Hindlimb muscle (tissue), 1 donor: ENCODE measurements at regions not wholly inside any gene's neighbourhood (a gene's known extent, or its start where the extent isn't known, plus 50 kb on each side); places are given as distances from the start of the nearest gene placed in this dataset.

Experiments used
- DNase-seq: peaks from one replicate; pipeline ENCODE4 v3.0.0-alpha.2; 2013

DNA sequence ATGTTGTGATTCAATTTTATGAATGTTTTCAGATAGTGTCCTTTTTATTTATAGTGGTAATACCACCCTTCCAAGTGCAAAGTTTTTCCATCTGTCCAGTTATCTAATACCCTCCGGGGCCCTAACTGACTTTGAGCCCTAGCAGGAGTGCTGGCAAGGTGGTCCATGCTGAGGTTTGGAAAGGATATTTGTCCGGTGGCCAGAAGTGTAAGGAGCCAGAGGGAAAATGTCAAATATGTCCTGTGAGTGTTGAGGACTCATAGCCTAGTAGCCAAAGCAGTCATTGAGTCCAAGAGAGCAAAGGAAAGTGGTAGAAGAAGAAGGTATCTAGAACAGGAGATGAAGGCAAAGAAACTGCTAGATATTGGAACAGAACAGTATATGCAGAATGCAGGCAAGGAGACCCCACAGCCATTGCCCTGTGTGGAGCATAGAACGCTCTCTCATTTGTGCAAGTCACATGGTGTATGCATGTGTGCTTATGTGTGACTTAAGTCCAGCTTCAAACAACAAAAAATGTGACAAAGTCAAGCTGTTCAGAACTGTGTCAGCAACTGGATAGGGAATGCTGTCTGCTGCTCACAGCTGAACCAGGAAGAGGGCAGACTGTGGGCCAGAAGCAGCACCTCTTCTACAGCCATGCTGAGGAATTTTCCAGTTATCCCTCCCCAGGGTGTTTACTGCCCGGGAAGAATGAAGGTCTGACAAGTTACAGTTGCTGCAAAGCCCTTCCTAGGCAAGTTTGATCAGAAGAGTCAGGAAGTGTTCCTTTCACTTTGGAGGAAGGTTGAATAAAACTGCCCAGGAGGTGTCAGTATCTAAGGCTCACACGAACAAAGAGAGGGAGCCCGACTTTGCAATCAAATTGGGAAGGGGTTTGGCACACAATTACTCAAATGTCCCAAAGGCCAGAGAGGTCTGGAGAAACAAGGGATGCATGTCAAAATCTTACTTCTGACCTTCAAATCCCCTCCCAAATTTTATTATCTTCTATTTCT lies 463.3 kb upstream of the DMAC1 start:
- DNase-seq, result no peak

GRCh38 chr9:8261737-8262136 lies 462.2 kb upstream of the DMAC1 start:
- DNase-seq, result no peak

GRCh38 chr9:8259028-8259427 lies 459.4 kb upstream of the DMAC1 start:
- DNase-seq, result no peak

DNA sequence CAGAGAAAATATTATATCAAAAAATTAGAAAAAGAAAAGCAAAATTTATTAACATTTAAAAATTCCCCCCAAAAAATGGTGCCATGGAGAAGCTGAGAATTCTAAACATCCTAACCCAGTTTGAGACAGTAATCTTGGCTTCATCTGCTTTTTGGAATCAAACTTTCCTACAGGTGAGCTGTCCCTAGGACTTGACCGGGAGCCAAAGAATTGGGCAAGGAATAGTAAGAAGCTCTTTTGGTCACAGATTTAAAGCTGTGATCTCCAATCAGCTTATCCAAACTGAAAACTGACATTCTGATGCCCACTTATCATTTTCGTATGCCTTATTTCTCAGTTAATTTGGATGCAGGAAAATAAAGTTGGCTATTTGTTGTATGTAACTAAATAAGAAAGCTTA lies 457.3 kb upstream of the DMAC1 start:
- no peak for DNase-seq

DNA sequence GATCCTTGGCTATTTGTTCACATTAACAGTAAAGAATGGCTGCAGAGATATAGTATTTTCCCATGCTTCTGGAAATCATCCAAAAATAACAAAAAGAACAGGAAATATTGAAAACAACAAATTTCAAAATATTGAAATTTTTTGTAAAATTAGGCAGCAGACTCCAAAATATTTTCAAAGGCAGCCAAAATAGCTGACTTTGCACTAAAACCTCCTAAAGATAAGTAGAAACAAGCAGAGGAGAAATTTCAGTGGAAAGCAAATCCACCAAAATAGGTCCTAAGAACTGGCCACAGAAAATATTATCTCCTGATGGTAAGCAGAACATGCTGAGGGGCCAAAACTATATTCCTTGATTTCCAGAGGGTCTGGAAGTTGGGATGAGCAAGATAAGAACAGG lies 456.3 kb upstream of the DMAC1 start:
- DNase-seq, result no peak

DNA sequence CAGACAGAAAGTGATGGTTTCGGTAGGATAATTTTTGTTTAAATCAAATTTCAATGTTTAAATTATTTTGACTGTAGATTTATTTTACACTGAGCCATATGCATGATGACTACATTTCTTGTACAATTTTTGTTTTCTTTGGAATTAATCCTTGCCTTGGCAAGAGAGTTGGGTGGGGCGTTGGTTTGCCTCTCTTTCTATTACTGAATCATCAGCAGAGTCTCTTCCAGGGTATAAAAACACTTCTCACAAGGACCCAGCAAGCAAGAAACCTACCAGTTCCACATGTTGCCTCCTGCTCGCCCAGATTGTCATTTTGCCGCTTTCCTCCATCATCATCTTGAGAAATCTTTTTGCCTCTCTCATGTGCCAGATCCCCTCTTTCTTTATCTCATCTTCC lies 455.0 kb upstream of the DMAC1 start:
- DNase-seq, result no peak

GRCh38 chr9:8252445-8252844 lies 452.9 kb upstream of the DMAC1 start:
- no peak for DNase-seq

DNA sequence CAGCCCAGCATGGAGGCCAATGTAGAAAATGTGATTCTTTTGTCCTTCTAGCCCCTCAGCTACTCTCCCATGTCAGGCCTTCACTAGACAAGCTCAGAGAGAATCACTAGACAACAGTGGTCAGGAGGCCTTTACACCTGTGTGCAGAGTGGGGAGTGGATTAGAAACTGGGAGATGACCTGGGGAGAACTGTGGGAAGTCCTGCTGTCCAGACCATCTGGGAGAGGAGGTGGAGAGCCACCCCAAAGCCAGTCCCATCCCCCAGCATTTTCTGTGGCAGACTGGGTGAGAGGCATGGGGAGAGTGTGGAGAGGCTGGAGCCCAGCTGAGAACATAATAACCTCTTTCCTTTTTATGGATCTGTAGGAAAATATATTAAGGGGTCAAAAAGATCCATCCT lies 452.0 kb upstream of the DMAC1 start:
- no peak for DNase-seq

DNA sequence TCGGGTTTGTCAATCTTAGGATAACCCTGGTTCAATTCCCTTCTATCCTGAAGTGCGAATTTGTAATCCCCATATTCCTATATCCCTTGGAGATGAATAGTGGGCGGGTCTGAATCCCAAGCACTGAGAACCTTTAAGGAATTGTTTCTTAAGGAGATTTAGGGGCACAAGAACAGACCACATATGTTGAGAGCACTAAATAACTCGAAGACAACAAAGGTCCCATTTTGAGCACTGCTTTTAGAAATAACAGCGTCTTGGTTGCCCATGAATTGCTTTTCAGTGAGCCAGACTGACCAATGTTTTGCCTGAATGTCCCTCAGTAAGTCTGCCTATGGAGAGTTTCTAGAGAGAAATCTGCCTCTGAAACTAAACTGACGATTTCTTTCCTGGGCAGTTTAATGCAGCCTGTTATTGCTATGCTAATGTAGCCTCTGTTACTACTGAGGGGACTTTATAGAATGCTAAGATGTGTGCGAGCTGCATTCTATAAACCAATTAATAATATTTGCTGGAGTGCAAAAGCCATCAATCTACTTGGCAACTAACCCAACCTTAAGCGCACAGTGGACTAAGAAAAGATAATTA lies 445.0 kb upstream of the DMAC1 start:
- DNase-seq, result no peak

- no peak for DNase-seq
Measured at GRCh38 chr9:8241201-8241600, 441.6 kb upstream of the DMAC1 start.

DNA sequence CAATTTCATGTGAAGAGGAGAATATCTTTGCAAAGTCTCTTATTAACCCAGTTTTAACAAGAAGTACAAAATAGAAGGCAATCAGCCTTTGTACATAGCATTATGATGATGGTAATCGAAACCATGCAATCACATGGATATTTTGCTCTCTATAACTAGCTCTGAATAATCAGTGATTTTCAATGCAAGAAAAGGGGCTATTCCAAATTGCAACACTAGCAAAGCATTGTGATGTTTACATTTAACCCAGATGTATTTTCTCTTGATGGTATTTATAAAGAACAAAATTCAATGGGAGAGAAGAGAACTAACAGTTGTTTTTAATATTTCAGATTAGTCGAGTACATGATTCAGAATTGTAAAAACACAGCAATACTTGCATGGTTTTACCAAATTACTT lies 437.5 kb upstream of the DMAC1 start:
- DNase-seq, result no peak

- DNase-seq, result no peak
Measured at GRCh38 chr9:8235489-8235888, 435.9 kb upstream of the DMAC1 start.

- no peak for DNase-seq
Measured at GRCh38 chr9:8234316-8234715, 434.7 kb upstream of the DMAC1 start.

DNA sequence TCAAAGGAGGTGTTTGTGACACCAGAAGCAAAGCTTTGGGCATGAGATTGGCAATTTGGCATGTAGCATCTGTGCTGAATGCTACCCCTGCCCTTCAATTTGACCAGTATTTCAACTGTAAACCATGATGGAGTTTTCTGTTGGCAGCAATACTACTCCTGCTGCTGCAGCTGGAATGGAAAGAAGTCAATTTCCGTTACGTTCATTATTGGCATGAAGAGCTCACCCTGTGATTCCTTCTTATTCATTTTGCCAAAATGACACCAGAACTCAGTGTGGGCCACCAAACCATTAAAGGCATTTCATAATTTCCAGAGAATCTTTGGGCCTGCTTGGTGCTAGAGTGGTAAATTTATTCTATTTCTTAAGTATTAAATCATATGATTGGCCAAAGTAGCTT lies 433.1 kb upstream of the DMAC1 start:
- peak; percentile 35 for DNase-seq

DNA sequence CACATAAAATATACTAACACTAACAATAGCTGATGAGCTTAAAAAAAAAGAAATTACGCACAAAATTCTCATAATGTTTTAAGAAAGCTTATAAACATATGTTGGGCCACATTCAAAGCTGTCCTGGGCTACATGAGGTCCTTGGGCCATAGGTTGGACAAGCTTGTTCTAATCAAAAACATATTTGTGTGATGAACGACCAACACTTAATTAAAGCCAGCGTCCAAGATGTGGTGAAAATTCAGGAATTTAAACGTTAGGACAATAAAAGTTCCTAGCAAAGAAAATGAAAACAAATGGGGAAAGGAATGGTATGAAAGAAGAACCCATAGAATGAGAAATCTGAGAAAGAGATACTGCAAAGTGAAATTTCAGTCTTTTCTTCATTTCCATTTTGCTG lies 429.6 kb upstream of the DMAC1 start:
- no peak for DNase-seq

DNA sequence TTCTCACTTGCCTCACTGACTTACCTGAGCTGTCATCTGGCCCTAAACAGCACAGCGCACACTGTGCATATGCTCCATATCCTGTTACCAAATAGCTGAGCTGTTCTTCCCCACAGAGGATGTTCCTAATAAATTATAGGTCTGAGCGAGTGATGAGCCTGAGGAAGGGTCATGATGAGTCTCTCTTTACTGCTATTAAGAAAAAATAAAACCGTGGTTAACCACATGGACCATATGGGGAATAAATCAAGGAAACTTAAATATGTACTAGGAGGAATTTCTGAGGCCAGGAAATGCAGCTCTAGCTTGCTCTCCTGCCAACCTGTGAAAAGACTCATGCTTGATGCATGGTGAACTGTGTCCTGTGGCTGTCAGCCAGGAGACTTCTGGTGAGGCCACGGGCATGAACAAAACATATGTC lies 424.8 kb upstream of the DMAC1 start:
- DNase-seq, result peak; percentile 27

- no peak for DNase-seq
Measured at GRCh38 chr9:8223861-8224260, 424.3 kb upstream of the DMAC1 start.

DNA sequence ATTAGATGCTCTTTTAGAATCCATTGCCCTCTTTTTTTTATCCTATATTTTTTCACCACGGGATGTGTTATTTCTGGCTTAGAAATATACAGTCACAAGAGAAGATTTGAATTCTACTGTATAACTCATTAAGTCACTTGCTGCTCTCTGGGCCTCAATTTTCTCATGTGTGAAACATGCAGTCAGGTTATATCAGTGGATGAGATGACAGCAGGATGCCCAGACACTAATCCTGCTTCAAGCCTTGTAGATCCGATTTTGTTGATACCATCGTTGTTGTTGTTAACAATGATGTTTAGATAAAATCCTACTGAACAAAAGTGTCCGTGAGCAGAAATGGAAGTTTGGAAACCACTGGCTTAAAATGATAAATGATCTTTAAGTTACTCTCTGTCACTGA lies 421.9 kb upstream of the DMAC1 start:
- no peak for DNase-seq

- DNase-seq, result no peak
Measured at GRCh38 chr9:8208465-8208864, 408.9 kb upstream of the DMAC1 start.

DNA sequence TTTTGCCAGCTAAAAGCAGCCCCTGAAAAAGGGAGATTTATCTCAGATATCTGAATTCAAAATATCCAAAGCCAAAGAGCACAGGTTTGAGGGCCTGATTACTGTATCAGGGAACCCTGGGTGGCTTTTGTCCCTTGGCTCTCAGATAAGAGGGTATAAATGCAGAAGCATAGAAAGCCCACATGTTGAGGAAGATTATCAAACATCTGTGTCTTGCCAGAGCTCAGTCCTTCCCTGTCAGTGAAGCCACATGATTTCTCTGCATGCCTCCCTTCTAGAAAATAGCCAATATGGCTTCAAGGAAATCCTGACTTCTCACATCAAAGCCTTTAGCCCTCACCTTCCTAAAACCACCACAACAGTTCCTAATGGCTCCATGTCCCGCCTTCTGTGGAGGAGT lies 408.0 kb upstream of the DMAC1 start:
- DNase-seq, result no peak

GRCh38 chr9:8206720-8207119 lies 407.1 kb upstream of the DMAC1 start:
- no peak for DNase-seq

- no peak for DNase-seq
Measured at GRCh38 chr9:8205576-8205975, 406.0 kb upstream of the DMAC1 start.

DNA sequence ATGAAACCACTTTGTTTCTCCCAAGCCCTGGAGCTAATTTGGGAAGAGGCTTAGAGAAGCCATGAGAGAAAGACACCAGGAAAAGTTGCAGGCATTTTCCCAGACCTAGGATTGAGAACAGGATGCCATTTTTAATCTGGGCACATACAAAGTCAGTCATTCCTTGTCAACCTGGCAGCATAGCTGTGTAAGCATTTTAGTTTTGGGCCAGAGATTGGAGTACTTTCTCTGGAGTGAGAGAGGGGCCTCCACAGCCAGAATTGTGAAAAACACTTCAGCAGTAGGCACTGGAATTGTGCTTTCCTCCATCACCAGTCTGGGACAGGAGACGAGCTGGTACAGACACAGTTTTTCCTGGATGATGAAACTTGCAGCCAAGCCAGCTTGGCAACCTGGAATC lies 390.3 kb upstream of the DMAC1 start:
- no peak for DNase-seq

GRCh38 chr9:8188723-8189407 lies 389.3 kb upstream of the DMAC1 start:
- DNase-seq, result no peak
